Eye (tissue), 1 donor: ENCODE measurements at regions not wholly inside any gene's neighbourhood (a gene's known extent, or its start where the extent isn't known, plus 50 kb on each side); places are given as distances from the start of the nearest gene placed in this dataset.
A peak's percentile ranks its signal among the peaks of the same experiment; 100 is the strongest.
"Not testable (repeated sequence)": the region's sequence is repeated elsewhere in the genome, so short reads cannot be mapped to it uniquely, and the experiment has no call there.

Source experiments
- DNase-seq: peaks from one replicate; pipeline ENCODE4 v3.0.0-alpha.2; 2015

- no peak for DNase-seq
Measured at GRCh38 chr1:239204401-239204800, 182.0 kb upstream of the CHRM3 start.

GRCh38 chr1:239197871-239198270 lies 188.5 kb upstream of the CHRM3 start:
- no peak for DNase-seq

GRCh38 chr1:239189998-239190512 lies 196.3 kb upstream of the CHRM3 start:
- no peak for DNase-seq

- no peak for DNase-seq
Measured at GRCh38 chr1:239186487-239186886, 199.9 kb upstream of the CHRM3 start.

GRCh38 chr1:239185245-239185619 lies 201.1 kb upstream of the CHRM3 start:
- no peak for DNase-seq

GRCh38 chr1:239184561-239185244 lies 201.7 kb upstream of the CHRM3 start:
- peak; percentile 16 for DNase-seq

GRCh38 chr1:239178961-239179360 lies 207.4 kb upstream of the CHRM3 start:
- DNase-seq, result no peak

- DNase-seq, result no peak
Measured at GRCh38 chr1:239174880-239175279, 211.5 kb upstream of the CHRM3 start.

- no peak for DNase-seq
Measured at GRCh38 chr1:239170828-239171227, 215.5 kb upstream of the CHRM3 start.

- DNase-seq, result no peak
Measured at GRCh38 chr1:239169276-239169675, 217.1 kb upstream of the CHRM3 start.

- DNase-seq, result no peak
Measured at GRCh38 chr1:239164451-239165180, 221.8 kb upstream of the CHRM3 start.

GRCh38 chr1:239155466-239156091 lies 230.8 kb upstream of the CHRM3 start:
- DNase-seq, result no peak

- no peak for DNase-seq
Measured at GRCh38 chr1:239151937-239152336, 234.4 kb upstream of the CHRM3 start.

GRCh38 chr1:239140968-239141367 lies 245.4 kb upstream of the CHRM3 start:
- DNase-seq, result no peak

- DNase-seq, result no peak
Measured at GRCh38 chr1:239139801-239140200, 246.6 kb upstream of the CHRM3 start.

- DNase-seq, result no peak
Measured at GRCh38 chr1:239128541-239128940, 257.8 kb upstream of the CHRM3 start.

- no peak for DNase-seq
Measured at GRCh38 chr1:239126884-239127283, 259.5 kb upstream of the CHRM3 start.

- DNase-seq, result no peak
Measured at GRCh38 chr1:239125893-239126292, 260.5 kb upstream of the CHRM3 start.

GRCh38 chr1:239125027-239125426 lies 261.3 kb upstream of the CHRM3 start:
- DNase-seq, result no peak

- DNase-seq, result no peak
Measured at GRCh38 chr1:239123260-239123659, 263.1 kb upstream of the CHRM3 start.

GRCh38 chr1:239112101-239112935 lies 274.1 kb upstream of the CHRM3 start:
- no peak for DNase-seq

GRCh38 chr1:239107676-239108075 lies 278.7 kb upstream of the CHRM3 start:
- DNase-seq, result no peak

- DNase-seq, result not testable (repeated sequence)
Measured at GRCh38 chr1:239106689-239107088, 279.7 kb upstream of the CHRM3 start.
